Hepatocyte (in vitro differentiated cells): ENCODE measurements at regions not wholly inside any gene's neighbourhood (a gene's known extent, or its start where the extent isn't known, plus 50 kb on each side); places are given as distances from the start of the nearest gene placed in this dataset.

Source experiments
- DNase-seq: peaks from one replicate; pipeline ENCODE4 v3.0.0-alpha.2; 2016; ENCODE audit warnings: low spot score
- H2AFZ ChIP-seq: fragments of 200-600 bp; sonication (generic); 2 replicates; pipeline ENCODE4 v1.6.0; 2016; ENCODE audit warnings: antibody characterized with exemption, mild to moderate bottlenecking
- H3K27ac ChIP-seq: fragments of 200-600 bp; sonication (generic); 2 replicates; pipeline ENCODE4 v1.5.1; 2016; ENCODE audit warnings: mild to moderate bottlenecking
- H3K27me3 ChIP-seq: fragments of 200-600 bp; sonication (generic); 2 replicates; pipeline ENCODE4 v1.6.1; 2016
- H3K36me3 ChIP-seq: fragments of 200-600 bp; sonication (generic); replicated peaks from 2 replicates; pipeline ENCODE4 v1.5.1; 2016; ENCODE audit warnings: low read depth; ENCODE audit not compliant: insufficient read depth
- H3K4me1 ChIP-seq: fragments of 200-600 bp; sonication (generic); 2 replicates; pipeline ENCODE4 v1.5.1; 2016; ENCODE audit warnings: mild to moderate bottlenecking, moderate library complexity; ENCODE audit not compliant: insufficient read depth
- H3K4me2 ChIP-seq: fragments of 200-600 bp; sonication (generic); 2 replicates; pipeline ENCODE4 v1.6.0; 2016
- H3K4me3 ChIP-seq: fragments of 200-600 bp; sonication (generic); 2 replicates; pipeline ENCODE4 v1.5.1; 2016; ENCODE audit warnings: mild to moderate bottlenecking
- H3K79me2 ChIP-seq: fragments of 200-600 bp; sonication (generic); 2 replicates; pipeline ENCODE4 v1.6.0; 2017; ENCODE audit warnings: mild to moderate bottlenecking
- H3K9me2 ChIP-seq: fragments of 200-600 bp; sonication (generic); replicated peaks from 2 replicates; pipeline ENCODE4 v1.6.0; 2017; ENCODE audit warnings: mild to moderate bottlenecking; ENCODE audit not compliant: insufficient read depth
- H3K9me3 ChIP-seq: fragments of 200-600 bp; sonication (generic); 2 replicates; pipeline ENCODE4 v1.5.1; 2016; ENCODE audit warnings: low read depth, mild to moderate bottlenecking
- H4K20me1 ChIP-seq: fragments of 200-600 bp; sonication (generic); 2 replicates; pipeline ENCODE4 v1.6.0; 2016; ENCODE audit warnings: mild to moderate bottlenecking; ENCODE audit not compliant: insufficient read depth, poor library complexity, severe bottlenecking
- EZH2 ChIP-seq: fragments of 200-600 bp; sonication (generic); IDR thresholded peaks from 2 replicates; pipeline ENCODE4 v1.6.1; 2016; ENCODE audit warnings: antibody characterized with exemption, mild to moderate bottlenecking, borderline replicate concordance
- EZH2phosphoT487 ChIP-seq: fragments of 200-600 bp; sonication (generic); IDR thresholded peaks from one replicate; pipeline ENCODE4 v1.6.1; 2018; ENCODE audit warnings: antibody characterized with exemption, mild to moderate bottlenecking, low read depth, moderate library complexity; ENCODE audit not compliant: unreplicated experiment, severe bottlenecking
- WGBS: methylation state at CpG from one replicate; pipeline ENCODE4 v1.1.6; 2016; ENCODE audit warnings: low lambda C conversion rate; ENCODE audit errors: missing lambda C conversion rate; 5-methylcytosine and 5-hydroxymethylcytosine counted together
- TF ChIP-seq, protein P1 (sequence below): fragments of 200-600 bp; sonication (generic); IDR thresholded peaks from 2 replicates; pipeline ENCODE4 v1.5.1; 2016; ENCODE audit warnings: antibody characterized with exemption, mild to moderate bottlenecking; ENCODE audit not compliant: poor library complexity

- H3K27me3 ChIP-seq, result no peaks in the 10 kb centered on the region
- DNase-seq, result peak; percentile 22
- peaks cover 7% of the 10 kb centered on the region for H3K4me1 ChIP-seq
- H3K4me2 ChIP-seq, result no peak overlapping the region
- no peaks in the 10 kb centered on the region for H4K20me1 ChIP-seq
- no peaks in the 10 kb centered on the region for H3K79me2 ChIP-seq
- H3K9me3 ChIP-seq, result no peaks in the 10 kb centered on the region
- no peak overlapping the region for H3K4me3 ChIP-seq
- H2AFZ ChIP-seq, result no peak overlapping the region
- H3K36me3 ChIP-seq, result no peaks in the 10 kb centered on the region
- H3K9me2 ChIP-seq, result no peaks in the 10 kb centered on the region
- 71% methylated on average over 3 of the region's 3 CpGs for WGBS
- H3K27ac ChIP-seq, result no peak overlapping the region
- TF ChIP-seq, protein P1, sequence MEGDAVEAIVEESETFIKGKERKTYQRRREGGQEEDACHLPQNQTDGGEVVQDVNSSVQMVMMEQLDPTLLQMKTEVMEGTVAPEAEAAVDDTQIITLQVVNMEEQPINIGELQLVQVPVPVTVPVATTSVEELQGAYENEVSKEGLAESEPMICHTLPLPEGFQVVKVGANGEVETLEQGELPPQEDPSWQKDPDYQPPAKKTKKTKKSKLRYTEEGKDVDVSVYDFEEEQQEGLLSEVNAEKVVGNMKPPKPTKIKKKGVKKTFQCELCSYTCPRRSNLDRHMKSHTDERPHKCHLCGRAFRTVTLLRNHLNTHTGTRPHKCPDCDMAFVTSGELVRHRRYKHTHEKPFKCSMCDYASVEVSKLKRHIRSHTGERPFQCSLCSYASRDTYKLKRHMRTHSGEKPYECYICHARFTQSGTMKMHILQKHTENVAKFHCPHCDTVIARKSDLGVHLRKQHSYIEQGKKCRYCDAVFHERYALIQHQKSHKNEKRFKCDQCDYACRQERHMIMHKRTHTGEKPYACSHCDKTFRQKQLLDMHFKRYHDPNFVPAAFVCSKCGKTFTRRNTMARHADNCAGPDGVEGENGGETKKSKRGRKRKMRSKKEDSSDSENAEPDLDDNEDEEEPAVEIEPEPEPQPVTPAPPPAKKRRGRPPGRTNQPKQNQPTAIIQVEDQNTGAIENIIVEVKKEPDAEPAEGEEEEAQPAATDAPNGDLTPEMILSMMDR, result no peak
- TF ChIP-seq EZH2, result no peak
- TF ChIP-seq EZH2phosphoT487, result no peak
These were observed 458.1 kb upstream of the NR2F2 start for GRCh38 chr15:95872366-95872771.

GRCh38 chr15:95874637-95875036 is 455.9 kb upstream of the NR2F2 start:
- Histone ChIP-seq H3K4me1 (peaks cover 7% of the 10 kb centered on the region), H4K20me1 (no peaks in the 10 kb centered on the region), H3K79me2 (no peaks in the 10 kb centered on the region), H3K4me2 (no peak overlapping the region), H3K9me3 (no peaks in the 10 kb centered on the region), H3K27me3 (no peaks in the 10 kb centered on the region), H3K36me3 (no peaks in the 10 kb centered on the region), H3K4me3 (no peak overlapping the region), H3K9me2 (no peaks in the 10 kb centered on the region), H2AFZ (no peak overlapping the region), H3K27ac (peak overlapping the region; percentile 48)
- TF ChIP-seq, protein P1, result no peak
- TF ChIP-seq EZH2 (no peak), EZH2phosphoT487 (no peak)
- DNase-seq, result no peak

DNA sequence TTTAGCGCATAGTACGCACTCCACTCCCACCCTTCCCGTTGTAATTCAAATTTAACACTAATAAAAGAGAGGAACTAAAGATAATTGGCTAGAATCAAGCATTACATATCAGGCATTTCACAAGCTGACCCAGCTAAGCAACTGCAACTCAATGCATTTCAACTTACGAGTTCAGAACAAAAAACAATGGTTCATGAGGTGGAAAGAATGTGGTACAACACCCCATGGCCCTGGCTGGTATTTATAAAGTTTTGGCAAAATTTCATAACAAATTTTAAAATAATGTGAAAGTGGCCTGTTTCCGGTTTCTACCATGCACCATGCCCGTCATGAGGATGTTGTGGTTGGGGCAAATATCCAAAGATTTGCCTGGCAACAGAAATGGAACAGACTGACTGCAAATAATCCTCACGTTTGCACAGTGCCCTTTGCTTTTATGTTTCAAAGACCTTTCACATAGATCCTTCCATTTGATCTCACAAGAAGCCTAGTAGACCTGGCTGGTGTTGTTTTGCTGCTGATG is 455.3 kb upstream of the NR2F2 start:
- DNase-seq, result no peak
- peaks cover 7% of the 10 kb centered on the region for H3K4me1 ChIP-seq
- no peak overlapping the region for H3K4me3 ChIP-seq
- TF ChIP-seq, protein P1, result no peak
- no peaks in the 10 kb centered on the region for H3K36me3 ChIP-seq
- H3K79me2 ChIP-seq, result no peaks in the 10 kb centered on the region
- no peaks in the 10 kb centered on the region for H3K9me3 ChIP-seq
- H2AFZ ChIP-seq, result no peak overlapping the region
- peak overlapping the region; percentile 48 for H3K27ac ChIP-seq
- H4K20me1 ChIP-seq, result no peaks in the 10 kb centered on the region
- no peaks in the 10 kb centered on the region for H3K27me3 ChIP-seq
- H3K9me2 ChIP-seq, result no peaks in the 10 kb centered on the region
- 61% methylated on average over 7 of the region's 7 CpGs for WGBS
- H3K4me2 ChIP-seq, result no peak overlapping the region

DNA sequence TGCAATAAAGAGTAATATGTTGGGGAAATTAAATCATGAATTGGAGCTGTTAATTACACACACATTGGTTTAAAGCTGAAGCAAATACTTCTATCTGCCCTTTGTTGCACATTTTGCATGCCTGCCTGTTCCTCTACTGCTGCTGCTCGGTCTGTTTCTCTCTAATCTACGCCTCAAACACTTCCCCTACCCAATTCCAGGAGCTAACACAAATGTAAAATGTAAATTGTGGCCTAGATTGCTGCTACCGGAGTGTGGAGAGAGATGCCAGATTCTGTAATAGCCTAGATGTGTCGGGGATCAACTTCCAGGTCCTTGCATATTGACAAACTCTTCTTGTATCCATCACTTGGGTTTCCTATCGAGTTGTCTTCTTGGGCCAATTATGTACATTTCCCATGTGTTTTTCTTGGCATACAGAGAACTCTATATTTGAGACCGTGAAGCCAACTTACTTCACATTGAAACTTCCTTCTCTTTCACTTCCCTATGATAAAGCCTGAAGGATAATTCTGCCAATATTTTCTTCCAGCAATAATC is 450.4 kb upstream of the NR2F2 start:
- no peaks in the 10 kb centered on the region for H4K20me1 ChIP-seq
- 93% methylated on average over 6 of the region's 6 CpGs for WGBS
- no peak overlapping the region for H3K27ac ChIP-seq
- H3K9me2 ChIP-seq, result no peaks in the 10 kb centered on the region
- no peaks in the 10 kb centered on the region for H3K79me2 ChIP-seq
- no peaks in the 10 kb centered on the region for H3K36me3 ChIP-seq
- H3K9me3 ChIP-seq, result no peaks in the 10 kb centered on the region
- H3K27me3 ChIP-seq, result no peaks in the 10 kb centered on the region
- no peak overlapping the region for H2AFZ ChIP-seq
- no peak overlapping the region for H3K4me2 ChIP-seq
- peaks cover 7% of the 10 kb centered on the region for H3K4me1 ChIP-seq
- TF ChIP-seq, protein P1, result no peak
- no peak for TF ChIP-seq EZH2
- no peak for TF ChIP-seq EZH2phosphoT487
- DNase-seq, result no peak
- H3K4me3 ChIP-seq, result no peak overlapping the region
